GM18909 (cell line): ENCODE measurements at regions not wholly inside any gene's neighbourhood (a gene's known extent, or its start where the extent isn't known, plus 50 kb on each side); places are given as distances from the start of the nearest gene placed in this dataset.

Experiments
- ATAC-seq: cut with Tn5 transposase; IDR thresholded peaks from one replicate; pipeline ENCODE4 v1.9.1; 2021; ENCODE audit warnings: mild to moderate bottlenecking; ENCODE audit not compliant: unreplicated experiment, poor library complexity

- no peak for ATAC-seq
Observed at GRCh38 chr2:43060390-43061016, 165.9 kb downstream of the ZFP36L2 start.

GRCh38 chr2:43059183-43059897, 167.1 kb downstream of the ZFP36L2 start:
- peak; percentile 68 for ATAC-seq

- ATAC-seq = no peak
Observed at GRCh38 chr2:43058726-43059110, 167.7 kb downstream of the ZFP36L2 start.

GRCh38 chr2:43057742-43058725, 168.4 kb downstream of the ZFP36L2 start:
- no peak for ATAC-seq

- ATAC-seq = no peak
Observed at GRCh38 chr2:43057026-43057741, 169.2 kb downstream of the ZFP36L2 start.

- ATAC-seq = no peak
Observed at GRCh38 chr2:43055985-43056384, 170.4 kb downstream of the ZFP36L2 start.

- ATAC-seq = no peak
Observed at GRCh38 chr2:43055086-43055912, 171.1 kb downstream of the ZFP36L2 start.

- ATAC-seq = no peak
Observed at GRCh38 chr2:43054367-43054766, 172.0 kb downstream of the ZFP36L2 start.

- ATAC-seq = no peak
Observed at GRCh38 chr2:43052944-43053306, 173.5 kb downstream of the ZFP36L2 start.

- no peak for ATAC-seq
Observed at GRCh38 chr2:43052204-43052943, 174.0 kb downstream of the ZFP36L2 start.

GRCh38 chr2:43051338-43051737, 175.1 kb downstream of the ZFP36L2 start:
- ATAC-seq = no peak

- ATAC-seq = no peak
Observed at GRCh38 chr2:43050866-43051265, 175.5 kb downstream of the ZFP36L2 start.

- no peak for ATAC-seq
Observed at GRCh38 chr2:43049836-43050801, 176.3 kb downstream of the ZFP36L2 start.

- no peak for ATAC-seq
Observed at GRCh38 chr2:43047187-43047780, 179.1 kb downstream of the ZFP36L2 start.

- ATAC-seq = no peak
Observed at GRCh38 chr2:43045866-43046265, 180.5 kb downstream of the ZFP36L2 start.

GRCh38 chr2:43044093-43044681, 182.2 kb downstream of the ZFP36L2 start:
- no peak for ATAC-seq

GRCh38 chr2:43043553-43043870, 182.9 kb downstream of the ZFP36L2 start:
- no peak for ATAC-seq
